HuH-7.5 (cell line): ENCODE measurements at regions not wholly inside any gene's neighbourhood (a gene's known extent, or its start where the extent isn't known, plus 50 kb on each side); places are given as distances from the start of the nearest gene placed in this dataset.
"Not testable (repeated sequence)": the region's sequence is repeated elsewhere in the genome, so short reads cannot be mapped to it uniquely, and the experiment has no call there.

Experiments used
- DNase-seq: peaks from one replicate; pipeline ENCODE4 v3.0.0; 2011; ENCODE audit warnings: low spot score

DNA sequence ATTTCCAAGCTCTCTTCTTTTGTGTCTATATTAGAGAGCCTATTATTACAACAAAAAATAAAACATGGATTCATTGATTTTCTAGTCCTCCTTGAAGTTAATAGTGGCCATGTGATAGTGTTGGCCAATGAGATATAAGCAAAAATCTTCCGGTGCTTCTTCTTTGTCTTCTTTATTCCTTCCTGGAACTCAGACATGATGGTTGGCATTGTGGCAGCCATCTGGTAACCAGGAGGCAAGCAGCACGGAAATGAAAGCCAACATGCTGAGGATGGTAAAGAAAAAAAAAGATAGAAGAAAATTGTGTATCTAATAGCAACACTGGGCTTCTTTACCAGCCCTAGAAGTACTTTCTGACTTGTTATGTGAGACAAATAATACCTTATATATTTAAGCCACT lies 50.8 kb upstream of the SEL1L start:
- no peak for DNase-seq

DNA sequence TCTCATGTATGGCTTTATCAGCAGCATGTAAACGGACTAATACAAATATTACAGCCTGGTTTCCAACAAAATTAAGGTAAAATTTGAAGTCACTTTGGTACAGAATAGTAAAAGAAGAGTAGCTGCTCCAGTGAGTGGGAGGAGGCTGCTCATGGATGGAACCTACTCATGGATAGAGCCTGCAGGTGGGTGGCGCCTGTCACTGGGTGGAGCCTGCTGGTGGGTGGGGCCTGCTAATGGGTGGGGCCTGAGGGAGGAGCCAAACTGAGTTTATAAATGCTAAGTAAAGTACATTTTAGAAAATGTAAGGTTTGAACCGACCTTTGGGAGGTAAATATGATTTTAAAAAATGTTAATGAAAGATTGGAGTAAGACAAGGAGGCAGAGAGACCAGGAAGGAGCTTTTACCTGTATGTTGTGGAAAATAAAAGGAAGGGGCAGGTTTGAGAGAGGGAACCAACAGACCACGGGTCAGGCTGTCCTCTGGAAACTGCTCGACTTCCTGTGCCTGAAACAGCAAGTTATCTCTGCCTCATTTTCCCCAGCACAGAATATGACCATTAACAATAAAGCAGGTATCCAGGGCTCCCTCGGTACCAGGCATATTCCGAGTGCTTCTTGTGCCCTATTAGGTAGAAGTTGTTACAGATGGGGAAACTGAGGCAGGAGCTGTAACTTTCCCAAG lies 55.9 kb upstream of the SEL1L start:
- DNase-seq: no peak

DNA sequence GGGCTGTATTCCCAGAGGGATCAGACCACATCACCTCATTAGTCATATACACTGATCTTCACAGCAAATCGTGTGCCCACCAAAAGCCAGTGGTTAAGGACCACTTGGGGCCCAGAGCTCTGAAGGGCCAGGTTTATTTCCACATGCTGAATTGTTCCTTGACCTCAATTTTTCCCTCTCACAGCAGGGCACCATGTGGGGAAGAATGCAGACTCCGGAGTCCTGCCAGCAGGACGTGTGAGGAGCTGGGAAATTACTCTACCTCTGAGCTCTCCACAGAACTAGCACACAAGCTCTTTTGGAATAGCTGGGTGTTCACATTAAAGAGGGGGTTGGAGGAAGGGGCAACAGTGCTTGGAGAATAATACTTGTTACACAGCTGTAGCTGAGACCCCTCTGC lies 57.6 kb upstream of the SEL1L start:
- no peak for DNase-seq

DNA sequence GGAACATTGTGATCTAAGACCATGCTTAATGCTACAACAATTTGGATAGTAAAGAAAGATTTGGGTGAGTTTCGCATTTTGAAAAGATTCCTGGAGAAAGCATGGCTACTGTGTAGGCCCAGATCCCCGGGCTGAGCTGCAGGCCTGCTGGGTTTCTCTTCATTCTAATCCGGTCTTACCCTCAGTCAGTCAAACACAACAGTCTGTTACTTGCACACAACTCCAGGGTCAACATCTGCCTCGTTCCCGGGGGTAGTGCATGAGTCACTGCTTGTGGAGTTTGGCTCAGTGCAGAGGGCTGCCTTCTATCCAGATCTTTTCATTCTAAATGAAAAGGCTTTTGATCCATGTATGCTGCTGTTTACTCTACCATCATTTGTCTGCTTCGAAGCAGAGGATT lies 60.4 kb upstream of the SEL1L start:
- DNase-seq: no peak

DNA sequence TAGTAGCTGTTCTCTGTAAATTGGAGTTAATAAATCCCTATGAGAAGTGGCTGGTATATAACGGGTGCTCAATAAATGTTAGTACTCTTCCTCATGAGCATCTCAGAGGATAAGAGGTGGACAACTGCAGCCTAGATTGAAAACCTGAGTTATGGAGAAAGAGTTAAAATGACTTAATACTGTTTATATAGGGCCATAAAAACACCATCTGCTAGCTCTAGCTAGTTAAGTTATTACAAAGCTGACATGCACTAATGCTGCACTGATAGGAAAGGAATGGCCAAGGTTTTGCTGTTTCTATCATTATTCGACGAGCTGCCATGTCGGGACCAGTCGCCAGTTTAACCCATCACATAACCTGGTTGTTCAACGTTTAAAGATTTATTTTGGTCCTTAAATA lies 72.0 kb upstream of the SEL1L start:
- DNase-seq: no peak

DNA sequence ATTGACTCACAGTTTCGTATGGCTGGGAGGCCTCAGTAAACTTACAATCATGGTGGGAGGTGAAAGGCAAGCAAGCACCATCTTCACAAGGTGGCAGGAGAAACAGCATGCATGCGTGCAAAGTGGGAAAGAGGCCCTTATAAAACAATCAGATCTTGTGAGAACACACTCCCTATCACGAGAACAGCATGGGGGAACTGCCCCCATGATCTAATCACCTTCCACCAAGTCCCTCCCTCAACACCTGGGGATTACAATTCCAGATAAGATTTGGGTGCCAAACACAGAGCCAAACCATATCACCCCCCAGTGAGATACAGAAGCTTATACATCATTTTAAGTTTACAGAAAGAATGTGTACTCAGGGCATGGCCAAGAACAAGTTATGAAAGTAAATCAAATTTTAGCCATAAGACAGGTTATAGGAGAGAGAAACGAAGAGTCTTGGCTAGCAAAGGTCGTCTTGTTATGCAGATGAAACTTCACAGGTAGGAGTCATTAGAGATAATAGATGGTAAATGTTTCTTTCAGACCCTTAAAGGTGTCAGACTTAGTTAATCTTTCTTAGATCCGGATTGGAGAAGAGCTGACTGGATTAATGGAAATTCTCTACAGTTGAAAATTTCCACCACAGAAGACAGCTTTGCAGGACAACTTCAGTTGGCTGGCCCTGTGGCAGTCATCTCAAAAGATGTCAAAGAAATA lies 79.8 kb upstream of the SEL1L start:
- no peak for DNase-seq

DNA sequence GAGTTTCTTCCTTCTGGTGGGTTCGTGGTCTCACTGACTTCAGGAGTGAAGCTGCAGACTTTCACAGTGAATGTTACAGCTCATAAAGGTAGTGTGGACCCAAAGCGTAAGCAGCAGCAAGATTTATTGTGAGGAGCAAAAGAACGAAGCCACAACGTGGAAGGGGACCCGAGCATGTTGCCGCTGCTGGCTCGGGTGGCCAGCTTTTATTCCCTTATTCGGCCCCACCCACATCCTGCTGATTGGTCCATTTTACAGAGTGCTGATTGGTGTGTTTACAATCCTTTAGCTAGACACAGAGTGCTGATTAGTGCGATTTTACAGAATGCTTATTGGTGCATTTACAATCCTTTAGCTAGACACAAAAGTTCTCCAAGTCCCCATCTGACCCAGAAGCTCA lies 80.6 kb upstream of the SEL1L start:
- DNase-seq: not testable (repeated sequence)

DNA sequence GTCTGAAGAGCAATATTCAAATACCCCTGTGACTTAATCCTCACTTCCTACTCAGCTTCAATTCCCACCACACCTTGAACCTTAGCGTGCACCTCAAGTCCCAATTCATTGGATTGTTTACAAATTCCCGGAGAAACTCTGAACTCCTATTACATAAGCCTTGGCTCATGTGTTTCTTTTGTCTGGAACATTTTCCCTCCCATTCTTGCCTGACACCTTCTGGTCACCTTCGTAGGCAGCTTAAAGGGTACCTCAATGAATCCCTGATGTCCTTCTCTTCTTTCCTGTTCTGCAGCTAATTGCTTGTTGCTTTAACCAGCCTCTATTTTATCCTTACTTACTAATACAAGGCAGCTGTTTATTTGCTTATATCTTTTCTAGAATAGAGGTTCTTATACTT lies 85.0 kb upstream of the SEL1L start:
- DNase-seq: no peak

DNA sequence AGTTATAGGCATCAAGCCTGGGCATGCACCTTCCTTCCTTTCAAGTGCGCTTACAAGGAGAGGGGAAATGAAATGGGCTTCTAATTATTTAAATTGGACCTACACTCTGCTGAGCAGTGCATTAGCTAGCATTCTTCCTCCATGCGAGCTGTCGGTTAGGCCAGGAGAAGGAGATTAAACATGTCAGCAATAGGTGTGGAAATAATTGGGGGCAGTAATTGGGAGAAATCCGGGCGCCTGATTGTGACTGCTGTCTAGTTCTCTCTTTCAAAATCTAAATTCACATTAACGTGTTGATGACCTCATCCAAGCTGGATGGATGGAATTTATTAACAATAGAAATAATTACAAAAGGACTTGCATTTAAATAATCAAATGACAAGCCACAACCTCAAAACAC lies 86.2 kb upstream of the SEL1L start:
- DNase-seq: no peak

DNA sequence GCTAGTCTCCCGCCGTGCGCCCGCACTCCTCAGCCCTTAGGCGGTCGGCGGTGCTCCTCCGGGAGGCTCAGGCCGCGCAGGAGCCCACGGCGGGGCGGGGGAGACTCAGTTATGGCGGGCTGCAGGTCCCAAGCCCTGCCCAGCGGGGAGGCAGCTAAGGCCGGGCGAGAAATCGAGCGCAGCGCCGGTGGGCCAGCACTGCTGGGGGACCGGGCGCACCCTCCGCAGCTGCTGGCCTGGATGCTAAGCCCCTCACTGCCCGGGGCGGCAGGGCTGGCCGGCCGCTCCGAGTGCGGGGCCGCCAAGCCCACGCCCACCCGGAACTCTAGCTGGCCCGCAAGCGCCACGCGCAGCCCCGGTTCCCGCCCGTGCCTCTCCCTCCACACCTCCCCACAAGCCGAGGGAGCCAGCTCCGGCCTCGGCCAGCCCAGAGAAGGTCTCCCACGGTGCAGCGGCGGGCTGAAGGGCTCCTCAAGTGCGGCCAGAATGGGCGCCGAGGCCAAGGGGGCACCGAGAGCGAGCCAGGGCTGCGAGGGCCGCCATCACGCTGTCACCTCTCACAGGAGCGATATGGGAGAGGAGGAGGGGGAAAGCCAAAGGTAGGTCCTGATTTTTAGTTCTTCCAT lies 90.2 kb upstream of the SEL1L start:
- not testable (repeated sequence) for DNase-seq

DNA sequence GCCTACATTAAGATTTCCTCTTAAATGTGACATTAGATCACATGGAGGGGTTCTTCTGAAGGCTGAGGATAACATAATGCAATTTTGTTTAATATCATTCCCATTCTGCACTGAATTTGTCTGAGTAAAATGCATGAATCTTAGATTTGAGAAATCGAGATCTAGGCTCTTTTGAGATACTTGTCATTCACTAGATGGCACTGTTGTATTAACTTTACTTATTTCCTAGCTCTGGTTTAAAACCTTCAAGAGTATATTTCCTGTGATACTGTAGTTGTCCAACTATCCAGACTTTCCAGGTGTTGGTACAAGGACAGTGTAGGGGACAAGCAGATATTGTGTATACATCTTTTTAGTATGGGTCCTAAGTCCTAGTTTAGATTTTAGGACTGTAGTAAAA lies 91.7 kb upstream of the SEL1L start:
- DNase-seq: peak; percentile 34

DNA sequence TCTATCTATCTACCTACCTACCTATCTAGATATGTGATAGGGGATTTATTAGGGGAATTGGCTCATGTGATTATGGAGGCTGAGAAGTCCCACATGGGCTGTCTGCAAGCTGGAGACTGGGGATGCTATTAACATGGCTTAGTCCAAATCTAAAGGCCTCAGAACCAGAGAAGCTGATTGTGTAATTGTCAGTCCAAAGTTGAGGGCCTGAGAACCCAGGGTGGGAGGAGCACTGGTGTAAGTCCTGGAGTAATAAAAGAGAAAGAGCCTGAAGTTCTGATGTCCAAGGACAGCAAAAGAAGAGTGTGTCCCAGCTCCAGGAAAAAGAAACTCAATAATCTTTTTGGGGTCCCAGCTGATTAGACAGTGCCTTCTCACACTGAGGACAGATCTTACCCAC lies 98.5 kb upstream of the SEL1L start:
- DNase-seq: no peak

DNA sequence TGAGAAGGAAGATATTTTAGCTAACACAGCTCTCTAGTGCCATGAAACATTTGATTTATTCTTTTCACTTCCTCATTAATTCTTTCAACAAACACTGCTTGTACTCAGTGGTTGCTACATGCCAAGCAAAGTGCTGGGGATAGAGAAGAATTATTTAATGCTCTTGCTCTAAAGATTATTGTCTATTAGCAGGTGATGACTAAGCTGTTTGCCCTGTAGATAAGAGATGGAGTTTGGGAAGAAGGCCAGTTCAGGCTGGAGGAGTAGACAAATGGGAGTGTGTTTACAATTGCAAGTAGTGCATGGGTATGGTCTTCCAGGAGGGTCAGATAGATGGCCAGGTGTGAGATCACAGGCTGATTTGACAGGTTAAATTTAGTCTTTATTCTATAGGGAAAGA lies 99.8 kb upstream of the SEL1L start:
- DNase-seq: no peak

DNA sequence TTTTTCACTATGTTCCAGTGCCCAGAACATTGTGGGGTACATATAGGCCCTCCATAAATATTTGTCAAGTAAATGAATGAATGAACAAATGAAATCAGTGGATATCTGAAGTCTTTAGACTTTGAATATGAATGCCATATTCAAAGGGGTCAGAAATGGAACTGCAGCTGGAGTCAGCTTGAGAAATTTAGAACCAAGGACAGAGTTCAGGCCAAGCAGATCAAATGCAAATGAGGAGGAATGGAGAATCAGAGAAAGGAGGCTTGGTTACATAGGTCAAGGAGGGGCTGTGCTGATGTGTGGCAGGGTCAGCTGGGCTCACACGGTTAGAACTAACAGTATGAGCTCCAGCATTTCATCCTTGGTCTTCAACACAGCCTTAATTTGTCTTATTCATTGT lies 104.0 kb upstream of the SEL1L start:
- no peak for DNase-seq

DNA sequence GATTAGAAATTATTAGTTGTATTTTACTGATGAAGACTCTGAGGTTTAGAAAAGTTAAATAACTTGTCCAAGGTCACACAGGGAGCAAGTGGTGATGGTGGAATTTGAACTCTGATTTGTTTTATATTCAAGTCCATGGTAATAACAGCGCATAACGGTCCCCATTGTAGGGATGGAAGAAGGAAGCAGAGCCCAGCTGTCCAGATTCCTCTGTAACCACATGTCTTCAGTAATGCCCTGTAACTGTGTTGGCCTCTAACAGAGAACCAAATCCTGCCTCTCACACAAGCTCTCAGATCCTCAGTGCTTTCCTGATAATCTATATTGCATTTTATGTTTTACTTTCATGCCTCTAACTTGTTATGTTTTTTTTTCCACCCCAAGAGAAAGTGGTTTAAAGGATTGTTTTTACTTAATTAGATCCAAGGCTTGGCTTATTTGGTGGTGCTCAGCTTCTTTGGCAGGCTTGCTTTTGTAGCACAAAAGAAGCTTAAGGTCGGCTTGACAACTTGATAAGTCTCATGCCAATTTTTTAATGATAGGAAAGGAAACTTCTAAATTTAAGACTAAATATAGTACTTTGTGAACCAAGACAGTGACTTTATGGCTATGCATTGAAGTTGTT lies 105.1 kb upstream of the SEL1L start:
- DNase-seq: no peak

DNA sequence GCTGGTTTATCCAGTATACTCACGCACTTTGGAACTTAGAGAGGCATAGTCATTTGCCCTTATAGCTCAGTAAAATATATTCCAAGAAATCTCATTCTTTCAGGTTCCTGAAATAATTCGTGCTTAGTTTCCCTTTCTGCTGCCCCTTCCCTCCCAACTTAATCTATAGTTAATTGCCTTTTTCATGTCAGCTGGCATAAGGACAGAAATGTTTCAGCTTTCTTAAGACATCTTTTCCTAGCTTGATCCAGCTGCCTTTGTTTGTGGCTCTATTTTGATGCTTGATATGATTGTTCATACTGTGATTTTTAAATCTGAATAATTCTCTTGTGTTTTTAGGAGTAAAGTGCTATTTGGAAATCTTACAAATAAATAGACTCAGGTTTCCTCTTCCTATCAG lies 120.0 kb upstream of the SEL1L start:
- DNase-seq: no peak

DNA sequence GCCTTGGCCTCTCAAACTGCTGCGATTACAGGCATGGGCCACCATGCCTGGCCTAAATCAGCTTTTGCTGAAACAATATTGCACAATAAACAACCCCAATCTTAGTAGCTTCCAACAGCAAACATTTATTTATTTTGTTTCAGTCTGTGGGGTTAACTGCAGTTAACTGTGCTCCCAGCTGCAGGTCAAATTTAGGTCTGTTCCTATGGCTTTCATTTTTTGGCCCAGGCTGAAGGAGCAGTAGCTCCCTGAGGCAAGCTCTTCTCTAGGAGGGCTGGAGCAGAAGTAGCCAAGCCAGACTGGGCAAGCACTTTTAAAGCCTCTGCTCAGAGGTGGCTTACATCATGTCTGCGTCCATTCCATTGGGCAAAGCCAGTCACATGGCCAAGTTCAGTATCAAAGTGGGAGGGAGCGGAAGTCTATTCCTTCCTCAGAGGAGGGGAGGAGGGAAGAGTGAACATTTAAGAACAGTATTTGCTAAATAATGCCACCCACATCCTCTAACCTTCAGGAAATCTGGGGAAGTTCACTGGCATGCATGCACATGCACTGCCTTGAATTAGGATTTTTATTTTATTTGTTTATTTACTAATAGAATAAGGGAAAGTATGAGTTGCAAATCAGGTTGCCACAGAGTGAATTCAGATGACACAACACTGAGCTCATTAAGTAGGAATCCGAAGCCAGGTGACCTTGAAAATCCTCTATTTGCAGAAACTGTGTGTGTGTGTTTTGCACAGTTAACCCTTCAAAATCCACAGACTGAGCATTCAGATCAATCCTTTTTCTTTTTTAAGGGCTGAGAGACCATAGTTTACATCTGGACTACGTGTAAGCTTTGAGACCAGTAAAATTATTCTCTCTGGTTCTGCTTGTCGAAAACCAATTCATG lies 122.0 kb upstream of the SEL1L start:
- peak; percentile 26 for DNase-seq

DNA sequence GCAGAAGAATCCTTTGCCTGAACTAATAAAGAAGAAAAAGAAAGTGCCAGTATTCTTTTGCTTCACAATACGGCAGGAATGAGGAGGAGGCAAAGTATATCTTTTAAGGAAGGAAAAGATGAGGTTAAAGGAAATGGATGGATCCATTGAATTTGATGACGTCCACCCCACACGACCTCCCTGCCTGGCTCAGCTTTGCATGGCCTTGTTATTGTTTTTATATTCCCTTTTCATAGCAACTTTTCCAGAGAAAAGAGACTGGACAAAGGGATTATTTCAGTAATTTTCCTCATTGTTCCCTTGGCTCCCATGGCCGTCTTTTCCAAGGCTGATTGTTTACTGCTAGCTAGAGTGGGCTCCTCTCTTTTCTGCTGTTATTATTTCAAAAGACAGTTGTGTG lies 123.2 kb upstream of the SEL1L start:
- DNase-seq: no peak

DNA sequence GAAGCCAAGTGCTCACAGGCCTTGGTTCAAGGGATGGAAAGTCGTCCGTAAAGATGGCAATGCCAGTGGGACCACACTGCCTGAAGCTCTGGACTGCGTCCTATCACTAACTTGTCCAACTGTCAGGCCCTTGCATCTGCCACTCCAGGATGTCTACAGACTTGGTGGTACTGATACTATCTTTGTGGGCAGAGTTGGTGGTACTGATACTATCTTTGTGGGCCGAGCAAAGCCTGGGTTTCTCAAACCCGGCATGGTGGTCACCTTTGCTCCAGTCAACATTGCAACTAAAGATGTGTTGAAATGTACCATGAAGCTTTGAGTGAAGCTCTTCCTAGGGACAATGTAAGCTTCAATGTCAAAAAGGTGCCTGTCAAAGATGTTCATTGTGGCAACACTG lies 128.4 kb upstream of the SEL1L start:
- DNase-seq: no peak

DNA sequence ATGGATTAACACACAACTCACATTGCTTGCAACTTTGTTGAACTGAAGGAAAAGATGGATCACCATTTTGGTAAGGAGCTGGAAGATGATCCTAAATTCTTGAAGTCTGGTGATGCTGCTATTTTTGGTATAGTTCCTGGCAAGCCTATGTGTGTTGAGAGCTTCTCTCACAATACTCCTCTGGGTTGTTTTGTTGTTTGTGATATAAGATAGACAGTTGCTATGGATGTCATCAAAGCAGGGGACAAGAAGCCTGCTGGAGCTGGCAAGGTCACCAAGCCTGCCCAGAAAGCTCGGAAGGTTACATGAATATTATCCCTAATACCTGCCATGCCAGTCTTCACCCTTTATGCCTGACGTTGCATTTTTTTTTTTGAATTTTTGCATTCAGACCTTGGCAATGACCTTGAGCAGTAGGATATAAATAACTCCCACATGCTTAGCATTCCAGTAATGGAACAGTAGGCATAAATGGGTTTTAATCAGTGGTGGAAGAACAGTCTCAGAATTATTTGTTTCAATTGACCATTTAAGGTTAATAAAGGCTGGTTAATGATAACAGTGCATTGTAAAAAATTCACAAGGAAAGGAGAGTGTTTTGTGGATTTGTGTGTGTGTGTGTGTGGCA lies 129.0 kb upstream of the SEL1L start:
- DNase-seq: no peak

DNA sequence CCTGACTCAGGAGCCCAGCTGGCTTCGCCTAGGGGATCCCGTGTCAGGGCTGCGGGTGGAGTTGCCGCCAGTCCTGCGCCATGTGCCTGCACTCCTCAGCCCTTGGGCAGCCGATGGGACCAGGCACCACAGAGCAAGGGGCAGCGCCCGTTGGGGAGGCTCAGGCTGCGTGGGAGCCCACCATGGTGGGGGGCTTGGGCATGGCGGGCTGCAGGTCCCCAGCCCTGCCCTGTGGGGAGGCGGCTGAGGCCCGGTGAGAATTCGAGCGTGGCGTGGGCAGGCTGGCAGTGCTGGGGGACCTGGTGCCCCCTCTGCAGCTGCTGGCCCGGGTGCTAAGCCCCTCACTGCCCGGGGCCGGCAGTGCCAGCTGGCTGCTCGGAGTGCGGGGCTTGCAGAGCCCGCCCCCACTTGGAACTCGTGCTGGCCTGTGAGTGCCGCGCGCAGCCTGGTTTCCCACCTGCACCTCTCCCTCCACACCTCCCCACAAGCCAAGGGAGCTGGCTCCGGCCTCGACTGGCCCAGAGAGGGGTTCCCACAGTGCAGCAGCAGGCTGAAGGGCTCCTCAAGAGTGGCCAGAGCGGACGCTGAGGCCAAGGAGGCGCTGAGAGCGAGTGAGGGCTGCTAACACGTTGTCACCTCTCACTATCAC lies 135.1 kb upstream of the SEL1L start:
- no peak for DNase-seq
